IMR-90 (cell line): ENCODE measurements at regions not wholly inside any gene's neighbourhood (a gene's known extent, or its start where the extent isn't known, plus 50 kb on each side); places are given as distances from the start of the nearest gene placed in this dataset.
"Not testable (repeated sequence)": the region's sequence is repeated elsewhere in the genome, so short reads cannot be mapped to it uniquely, and the experiment has no call there.

ENCODE experiments used
- ATAC-seq: fragments of 200-7000 bp; cut with Tn5 transposase; 2 replicates; pipeline ENCODE4 v1.9.1; 2020; ENCODE audit warnings: low read depth, mild to moderate bottlenecking, moderate library complexity
- BruUV-seq: library from RNA; stranded (reverse); fragments of 400-500 nt; replicated peaks from 2 replicates; lab custom pipeline; 2021; lab: Mats Ljungman, UMichigan
- CTCF ChIA-PET: fragments of 300-600 bp; formaldehyde crosslinking; extraction: SDS; loops from one replicate; lab custom pipeline; 2021; ENCODE audit warnings: antibody characterized with exemption; lab: Yijun Ruan, JAX
- POLR2A ChIA-PET: fragments of 300-600 bp; sonication (Branson Sonifier 250); formaldehyde crosslinking; loops from one replicate; lab custom pipeline; 2022; ENCODE audit warnings: antibody characterized with exemption; ENCODE audit not compliant: unreplicated experiment; lab: Charles Lee
- DNase-seq: peaks from one replicate; pipeline ENCODE4 v3.0.0; 2013
- H2AFZ ChIP-seq: replicated peaks from 2 replicates; pipeline ENCODE3; 2013; ENCODE audit warnings: low read length, mild to moderate bottlenecking; ENCODE audit not compliant: poor library complexity
- H2AK5ac ChIP-seq: 2 replicates; pipeline ENCODE4 v1.6.1; 2013; ENCODE audit warnings: low read depth, low read length, inconsistent platforms
- H2AK9ac ChIP-seq: replicated peaks from 2 replicates; pipeline ENCODE3; 2013; ENCODE audit warnings: mild to moderate bottlenecking, low read depth, low read length, moderate library complexity; ENCODE audit not compliant: poor library complexity
- H2BK120ac ChIP-seq: 2 replicates; pipeline ENCODE4 v1.6.1; 2013; ENCODE audit warnings: low read depth, low read length, inconsistent platforms
- H2BK15ac ChIP-seq: 3 replicates; pipeline ENCODE4 v1.6.1; 2013; ENCODE audit warnings: low read depth, low read length, inconsistent platforms
- H2BK20ac ChIP-seq: 2 replicates; pipeline ENCODE4 v1.6.1; 2013; ENCODE audit warnings: low read depth, mild to moderate bottlenecking, inconsistent platforms, low read length, moderate library complexity
- H2BK5ac ChIP-seq: 2 replicates; pipeline ENCODE4 v1.6.1; 2013; ENCODE audit warnings: mild to moderate bottlenecking, low read depth, low read length, inconsistent platforms; ENCODE audit not compliant: poor library complexity, severe bottlenecking
- H3K14ac ChIP-seq: replicated peaks from 2 replicates; pipeline ENCODE4 v1.6.1; 2013; ENCODE audit warnings: low read depth, low read length, inconsistent platforms
- H3K18ac ChIP-seq: 2 replicates; pipeline ENCODE4 v1.6.1; 2013; ENCODE audit warnings: low read depth, low read length, control low read depth
- H3K23ac ChIP-seq: 2 replicates; pipeline ENCODE4 v1.6.1; 2013; ENCODE audit warnings: low read depth, low read length, inconsistent platforms
- H3K27ac ChIP-seq: 2 replicates; pipeline ENCODE4 v1.5.1; 2013; ENCODE audit warnings: mild to moderate bottlenecking, control low read depth, low read length; ENCODE audit not compliant: insufficient read depth
- H3K27me3 ChIP-seq: 2 replicates; pipeline ENCODE4 v1.6.1; 2013; ENCODE audit warnings: low read length; ENCODE audit not compliant: control insufficient read depth, insufficient read depth
- H3K36me3 ChIP-seq: 2 replicates; pipeline ENCODE4 v1.6.1; 2013; ENCODE audit warnings: low read length, mixed read lengths; ENCODE audit not compliant: control insufficient read depth, insufficient read depth
- H3K4ac ChIP-seq: 2 replicates; pipeline ENCODE4 v1.6.1; 2013; ENCODE audit warnings: low read depth, low read length, inconsistent platforms
- H3K4me1 ChIP-seq: 2 replicates; pipeline ENCODE4 v1.6.1; 2013; ENCODE audit warnings: low read length, mixed read lengths; ENCODE audit not compliant: control insufficient read depth, insufficient read depth
- H3K4me2 ChIP-seq: 2 replicates; pipeline ENCODE4 v1.6.1; 2013; ENCODE audit warnings: low read depth, mild to moderate bottlenecking, control low read depth, low read length, moderate library complexity
- H3K4me3 ChIP-seq: 2 replicates; pipeline ENCODE4 v1.5.1; 2013; ENCODE audit warnings: low read depth, mild to moderate bottlenecking, control low read depth, low read length, moderate library complexity; ENCODE audit not compliant: insufficient read depth
- H3K56ac ChIP-seq: 2 replicates; pipeline ENCODE4 v1.6.1; 2013; ENCODE audit warnings: low read length, inconsistent platforms; ENCODE audit not compliant: insufficient read depth; ENCODE audit errors: extremely low read depth
- H3K79me1 ChIP-seq, 2 experiments: 2 replicates each; pipeline ENCODE4 v1.6.1; 2013; ENCODE audit warnings: low read length in 2 of 2, inconsistent platforms in 1 of 2, low read depth in 1 of 2
- H3K9ac ChIP-seq: 2 replicates; pipeline ENCODE4 v1.6.1; 2013; ENCODE audit warnings: low read depth, low read length, control low read depth
- H3K9me1 ChIP-seq: 2 replicates; pipeline ENCODE4 v1.6.1; 2013; ENCODE audit warnings: low read length, inconsistent platforms; ENCODE audit not compliant: insufficient read depth
- H3K9me3 ChIP-seq: 2 replicates; pipeline ENCODE4 v1.6.1; 2013; ENCODE audit warnings: low read length; ENCODE audit not compliant: control insufficient read depth, insufficient read depth
- H4K20me1 ChIP-seq: 2 replicates; pipeline ENCODE4 v1.6.1; 2013; ENCODE audit warnings: low read length, inconsistent platforms; ENCODE audit not compliant: insufficient read depth
- H4K5ac ChIP-seq: 2 replicates; pipeline ENCODE4 v1.6.1; 2013; ENCODE audit warnings: mild to moderate bottlenecking, low read depth, low read length, control low read depth
- H4K8ac ChIP-seq, 2 experiments: 2 replicates each; pipeline ENCODE4 v1.6.1; 2013; ENCODE audit warnings: low read depth in 2 of 2, low read length in 2 of 2, control low read depth in 1 of 2, inconsistent platforms in 1 of 2
- H4K91ac ChIP-seq: 2 replicates; pipeline ENCODE4 v1.6.1; 2013; ENCODE audit warnings: low read depth, low read length, inconsistent platforms; ENCODE audit not compliant: insufficient read depth
- WGBS, 2 experiments: methylation state at CpG; one replicate each; pipeline versions ENCODE4 v1.1.5 to v1.1.7; 2013; ENCODE audit warnings: missing lambda C conversion rate in 2 of 2; ENCODE audit not compliant: insufficient read length in 1 of 2; ENCODE audit errors: extremely low coverage in 2 of 2; 5-methylcytosine and 5-hydroxymethylcytosine counted together
- dilution Hi-C: fragments of 300-500 bp; cut with HindIII; formaldehyde crosslinking; loops from one replicate; pipeline ENCODE4 v1.14.3; 2018; ENCODE audit warnings: low sequenced_read_pairs; ENCODE audit not compliant: unreplicated experiment
- in situ Hi-C: fragments of 300-500 bp; cut with MboI; formaldehyde crosslinking; loops from 3 replicates; pipeline ENCODE4 v1.14.3; 2019; ENCODE audit warnings: low sequenced_read_pairs, inconsistent platforms, mixed read lengths
- intact Hi-C: fragments of 100-400 bp; cut with micrococcal nuclease; formaldehyde crosslinking; loops from 2 replicates; pipeline ENCODE4 v1.10.0; 2022

GRCh38 chr3:185990995-185991394 is 53.2 kb upstream of the TRA2B start:
- POLR2A ChIA-PET, ATAC-seq, H3K4me3 ChIP-seq, H3K14ac ChIP-seq, CTCF ChIA-PET, dilution Hi-C loops, H3K23ac ChIP-seq, H3K4me1 ChIP-seq, intact Hi-C loops, H3K27ac ChIP-seq, H3K36me3 ChIP-seq, H4K8ac ChIP-seq, H3K9ac ChIP-seq, H2AK9ac ChIP-seq, H3K18ac ChIP-seq, H4K20me1 ChIP-seq, H3K4ac ChIP-seq, H3K56ac ChIP-seq, H3K9me3 ChIP-seq, H3K4me2 ChIP-seq, H3K79me1 ChIP-seq, BruUV-seq, DNase-seq, H3K9me1 ChIP-seq, H4K91ac ChIP-seq, H2BK20ac ChIP-seq, H4K5ac ChIP-seq, H2AK5ac ChIP-seq, H2AFZ ChIP-seq, H2BK15ac ChIP-seq, H3K27me3 ChIP-seq, H2BK5ac ChIP-seq, H2BK120ac ChIP-seq: not testable (repeated sequence)
- WGBS, 2 experiments = no CpG with 5 or more reads among the region's 4 CpGs
- in situ Hi-C loops = loop anchor here (25.0 kb wide), 1 partner anchor 821 kb away; the partner anchor contains the start of gene RFC4
